CD4-positive, alpha-beta T cell treated with Interferon gamma for 1 hour (primary cell): ENCODE measurements at regions not wholly inside any gene's neighbourhood (a gene's known extent, or its start where the extent isn't known, plus 50 kb on each side); places are given as distances from the start of the nearest gene placed in this dataset.

ENCODE experiments used
- DNase-seq: peaks from one replicate; pipeline ENCODE4 v3.0.0-alpha.2; 2020

DNA sequence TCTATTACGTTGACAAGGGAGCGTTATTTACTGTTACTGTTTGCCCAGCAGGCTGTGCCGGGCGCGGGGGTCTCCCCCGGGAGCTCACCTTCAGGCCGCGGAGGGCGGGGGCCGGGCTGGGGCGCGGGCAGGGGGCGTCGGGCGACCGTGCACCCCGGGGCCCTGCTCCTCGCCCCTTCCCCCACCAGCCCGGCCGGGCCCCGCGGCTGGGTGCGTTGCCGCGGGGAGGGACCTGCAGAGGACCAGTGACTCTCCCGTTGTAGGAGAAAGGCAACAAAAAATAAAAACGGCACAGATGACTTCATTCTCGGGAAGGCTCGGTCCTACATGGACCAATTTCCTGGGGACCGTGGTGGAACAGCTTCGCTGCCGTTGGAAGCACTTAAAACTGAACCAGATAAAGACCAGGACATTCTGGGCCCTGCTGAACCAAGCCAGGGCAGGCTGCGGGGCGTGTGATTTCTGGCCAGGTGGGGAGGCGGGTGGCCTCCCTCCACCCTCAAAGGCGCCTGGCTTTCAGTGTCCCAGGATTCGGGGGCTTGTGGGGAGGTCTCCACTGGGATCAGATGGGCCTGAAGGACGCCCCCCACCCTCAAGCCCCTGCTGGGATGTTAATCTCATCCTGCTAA, 57.4 kb downstream of the IGLL1 start:
- no peak for DNase-seq

DNA sequence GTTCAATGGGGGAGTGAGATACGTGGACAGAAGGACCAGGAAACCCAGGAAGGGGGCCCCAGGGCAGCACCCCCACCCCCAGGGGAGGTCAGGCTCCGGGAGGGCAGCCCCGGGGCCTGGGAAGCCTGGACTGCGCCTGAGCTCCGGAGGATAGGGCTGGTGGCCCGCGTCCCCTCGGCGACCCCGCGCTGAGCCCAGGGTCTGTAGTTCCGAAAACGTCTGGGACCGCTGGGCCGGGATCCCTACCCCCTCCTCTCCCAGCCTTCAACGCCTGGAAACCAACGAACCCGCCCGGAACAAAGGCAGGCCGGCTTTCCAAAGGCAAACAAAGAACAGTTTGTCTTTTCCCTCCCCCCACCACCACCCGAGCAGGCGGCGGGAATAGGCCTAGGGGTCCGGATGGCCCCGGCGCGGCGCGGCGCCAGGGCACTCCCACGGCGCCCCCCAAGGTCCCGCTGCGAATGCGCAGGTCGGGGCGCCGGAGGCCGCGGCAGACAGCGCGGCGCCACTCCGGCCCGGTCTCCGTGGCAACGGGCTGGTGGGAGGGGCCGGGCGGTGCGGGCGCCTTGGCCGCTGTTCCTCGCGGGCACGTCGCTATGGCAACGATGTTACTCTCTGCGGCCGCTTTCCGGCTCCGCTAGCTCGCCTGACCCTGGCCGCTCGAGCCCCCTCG, 58.5 kb downstream of the IGLL1 start:
- peak; percentile 86 for DNase-seq

DNA sequence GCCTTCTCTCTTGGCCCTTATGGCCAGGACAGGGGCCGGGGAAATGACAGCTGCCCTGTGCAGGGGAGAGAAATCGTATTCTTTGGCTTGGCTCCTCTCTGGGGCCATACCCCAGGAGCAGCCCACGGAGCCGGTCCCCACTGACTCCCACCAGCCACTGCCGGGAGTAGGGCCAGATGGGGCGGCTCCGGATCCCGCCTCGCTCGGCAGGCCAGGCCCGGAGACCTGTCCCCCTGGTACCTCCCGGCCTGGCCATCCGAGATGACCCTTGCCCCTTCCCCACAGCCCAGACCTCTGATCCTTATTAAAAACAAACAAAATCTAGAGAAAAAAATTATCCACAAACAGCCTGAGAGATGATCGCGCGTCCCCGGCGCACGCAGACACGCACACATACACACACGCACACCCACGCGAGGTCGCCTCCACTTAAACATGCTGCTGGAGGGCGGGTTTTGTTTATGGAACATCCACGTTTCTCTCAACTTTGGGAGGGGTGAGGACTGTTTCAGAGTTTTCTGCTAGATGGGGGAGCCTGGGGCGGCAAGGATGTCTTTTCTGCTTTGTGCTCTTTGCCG, 59.1 kb downstream of the IGLL1 start:
- no peak for DNase-seq

DNA sequence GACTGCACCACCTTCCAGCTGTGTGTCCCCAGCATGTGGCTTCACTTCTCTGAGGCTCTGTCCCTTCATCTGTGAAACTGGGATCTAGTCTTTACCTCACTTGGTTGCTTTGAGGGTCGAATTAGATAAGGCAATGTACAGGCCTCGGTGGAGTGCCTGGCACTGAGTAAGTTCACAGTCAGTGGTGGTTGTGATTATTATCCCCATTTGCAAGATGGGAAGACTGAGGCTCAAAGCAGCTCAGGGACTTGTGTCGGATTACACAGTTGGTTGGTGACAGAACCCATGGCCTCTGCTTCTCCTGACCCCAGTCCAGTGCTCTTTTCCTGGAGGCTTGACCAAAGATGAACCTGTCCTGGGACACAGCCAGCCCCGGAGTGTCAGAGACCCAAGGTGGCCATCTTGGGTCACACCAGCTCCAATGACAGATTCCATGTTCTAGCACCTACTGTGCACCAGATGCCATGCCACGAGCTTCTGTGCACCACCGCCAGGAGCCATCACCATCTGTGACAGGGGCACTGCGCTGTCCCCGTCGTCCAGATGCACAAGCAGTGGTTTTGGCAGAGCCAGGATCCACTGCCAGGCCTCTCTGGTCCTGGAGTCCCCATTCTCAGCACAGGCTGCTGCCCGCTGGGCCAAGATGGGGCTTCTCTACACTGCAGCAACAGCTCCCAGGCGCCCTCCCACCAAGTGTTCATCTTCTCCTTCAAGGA, 60.5 kb downstream of the IGLL1 start:
- DNase-seq: no peak

DNA sequence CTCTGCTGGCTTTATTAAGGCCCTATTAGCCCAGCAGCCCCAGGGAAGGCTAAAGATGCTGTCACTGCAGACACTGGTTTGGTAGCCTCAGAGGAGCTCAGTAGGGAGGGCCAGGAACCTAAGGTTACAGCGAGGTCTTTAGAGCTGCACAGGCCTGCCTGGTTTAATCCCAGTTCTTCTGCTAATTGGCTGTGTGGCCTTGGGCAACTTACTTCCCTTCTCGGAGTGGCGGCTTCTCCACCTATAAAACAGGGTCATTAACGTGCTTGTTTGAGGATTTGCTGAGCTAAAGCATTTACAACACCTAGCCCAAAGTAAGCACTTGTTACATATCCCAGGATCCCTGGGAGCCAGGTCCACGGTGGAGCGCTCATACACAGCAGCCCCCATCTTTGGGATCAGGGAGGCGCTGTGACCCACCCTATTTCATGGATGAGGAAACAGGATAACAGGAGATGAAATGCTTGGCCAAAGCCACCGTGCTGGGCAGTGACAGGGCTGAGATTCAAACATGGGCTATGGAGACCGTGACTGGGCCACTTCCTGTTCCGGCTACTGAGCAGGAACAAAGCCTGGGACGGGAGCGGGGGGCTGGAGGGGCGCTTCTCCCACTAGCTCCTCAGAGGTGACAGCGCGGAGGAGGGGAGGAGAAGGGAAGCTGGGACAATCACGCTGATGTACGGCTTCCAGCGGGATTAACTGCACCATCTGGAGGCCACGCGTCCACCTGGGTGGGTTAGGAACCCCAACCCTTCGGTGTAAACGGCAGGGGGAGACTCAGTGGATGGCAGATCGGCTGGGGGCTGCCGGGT, 61.5 kb downstream of the IGLL1 start:
- DNase-seq: no peak

DNA sequence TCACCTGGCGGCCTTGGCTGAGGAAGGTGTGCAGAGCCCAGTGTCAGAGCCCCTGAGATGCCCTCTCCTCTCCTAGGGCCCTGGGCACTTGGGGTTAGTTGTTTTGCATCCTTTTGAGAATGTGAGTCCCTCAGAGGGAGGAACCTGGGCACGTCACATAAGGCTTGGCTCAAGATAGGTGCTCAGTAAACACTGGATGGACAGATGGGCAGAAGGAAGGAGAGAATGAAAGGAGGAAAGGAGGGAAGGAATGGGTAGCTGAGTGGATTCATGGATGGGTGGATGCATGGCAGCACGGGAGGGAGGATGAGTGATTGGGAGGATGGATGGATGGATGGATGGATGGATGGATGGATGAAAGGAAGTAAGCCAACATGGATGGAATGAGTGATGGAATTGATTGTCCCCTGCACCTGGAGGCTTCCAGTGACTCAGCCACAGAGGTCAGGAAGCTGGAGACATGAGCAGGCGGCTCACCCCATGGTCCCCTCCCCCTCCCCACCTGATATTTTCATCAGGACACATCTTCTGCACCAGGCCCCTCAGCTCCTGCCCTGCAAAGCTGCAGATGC, 62.2 kb downstream of the IGLL1 start:
- DNase-seq: no peak

DNA sequence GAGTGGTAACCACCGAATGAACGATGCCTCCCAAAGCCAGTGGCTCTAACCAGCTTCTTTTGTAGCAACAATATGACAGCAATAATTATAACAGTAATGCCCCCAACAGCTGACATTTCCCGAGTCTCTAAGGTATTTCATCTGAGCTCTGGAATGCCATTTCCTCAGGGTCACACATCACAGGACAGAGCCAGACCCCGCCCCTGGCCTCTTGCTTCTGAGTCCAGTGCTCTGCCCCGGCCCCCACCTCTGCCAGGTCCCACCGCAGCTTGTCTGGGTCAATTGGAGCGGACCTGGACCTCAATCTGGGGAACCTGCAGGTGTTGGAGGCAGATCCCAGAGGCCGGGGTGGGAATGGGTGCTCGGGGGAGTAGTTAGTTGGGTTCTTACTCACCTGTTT, 63.8 kb downstream of the IGLL1 start:
- no peak for DNase-seq

DNA sequence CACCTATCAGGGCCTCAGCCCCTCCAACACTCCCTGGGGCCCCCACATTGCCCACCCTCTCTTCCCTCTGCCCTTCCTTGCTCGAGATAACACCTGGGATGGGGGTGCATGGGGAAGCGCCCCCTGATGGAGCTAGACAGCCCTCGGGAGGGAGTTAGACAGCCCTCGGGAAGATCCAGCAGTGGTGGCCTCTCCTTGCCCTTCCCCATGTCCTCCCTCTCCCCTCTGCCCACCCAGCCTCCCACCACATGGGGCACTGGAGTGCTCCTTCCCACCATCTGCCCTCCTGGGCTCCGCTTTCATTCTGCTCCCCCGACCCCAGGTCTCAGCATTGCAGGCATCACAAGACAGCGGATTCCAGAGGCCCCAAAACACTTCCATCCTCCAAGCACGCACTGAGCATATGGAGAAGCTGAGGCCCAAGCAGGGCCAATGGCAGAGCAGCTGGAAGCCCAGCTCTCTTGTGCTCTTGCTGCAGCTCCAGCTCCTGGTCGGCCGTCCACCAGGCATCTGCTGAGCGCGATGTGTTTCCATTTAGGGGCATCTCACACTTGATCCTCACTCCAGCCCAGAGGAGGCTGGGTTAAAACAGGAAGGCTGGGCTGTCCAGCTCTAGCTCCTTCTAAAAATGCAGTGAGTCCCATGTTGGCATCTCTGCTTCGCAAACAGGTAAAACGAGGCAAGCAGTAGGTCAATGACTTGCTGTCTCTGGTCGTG, 65.6 kb downstream of the IGLL1 start:
- DNase-seq: no peak

DNA sequence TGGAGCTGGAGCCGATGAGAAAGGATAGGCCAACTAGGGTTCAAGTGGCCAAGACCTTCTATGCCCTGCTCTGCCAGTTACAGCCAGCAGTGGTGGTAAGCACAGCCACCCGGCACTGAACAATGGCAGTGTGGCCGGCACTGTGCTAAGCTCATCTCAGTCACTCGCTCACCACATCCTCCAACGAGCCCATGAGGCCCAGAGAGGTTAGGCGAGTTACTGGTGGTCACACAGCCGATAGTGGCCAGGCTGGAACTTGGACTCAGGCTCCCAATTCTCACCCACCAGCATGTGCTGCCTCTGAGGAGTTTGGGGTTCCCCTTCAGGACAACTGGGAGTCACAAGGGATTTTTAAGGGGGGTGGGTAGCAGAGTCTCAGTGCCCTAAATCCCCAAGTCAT, 66.4 kb downstream of the IGLL1 start:
- no peak for DNase-seq

DNA sequence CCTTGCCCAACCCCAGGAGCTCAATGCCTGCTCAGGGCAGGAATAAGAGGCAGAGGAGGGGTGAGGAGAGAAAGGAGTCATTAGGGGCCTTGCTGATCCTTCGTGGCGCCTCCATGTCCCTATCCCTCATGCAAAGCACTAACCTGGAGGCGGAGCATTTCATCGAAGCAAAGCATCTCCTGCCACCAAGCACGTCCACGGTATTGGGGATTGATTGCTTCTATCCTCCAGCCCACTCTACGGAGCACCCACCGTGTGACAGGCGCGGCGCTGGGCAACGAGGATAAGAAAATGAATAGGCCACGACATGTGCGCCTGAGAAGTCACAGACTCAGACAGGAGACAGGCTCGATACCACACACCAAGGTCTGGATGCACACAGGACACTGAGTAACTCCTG, 67.0 kb downstream of the IGLL1 start:
- DNase-seq: no peak

DNA sequence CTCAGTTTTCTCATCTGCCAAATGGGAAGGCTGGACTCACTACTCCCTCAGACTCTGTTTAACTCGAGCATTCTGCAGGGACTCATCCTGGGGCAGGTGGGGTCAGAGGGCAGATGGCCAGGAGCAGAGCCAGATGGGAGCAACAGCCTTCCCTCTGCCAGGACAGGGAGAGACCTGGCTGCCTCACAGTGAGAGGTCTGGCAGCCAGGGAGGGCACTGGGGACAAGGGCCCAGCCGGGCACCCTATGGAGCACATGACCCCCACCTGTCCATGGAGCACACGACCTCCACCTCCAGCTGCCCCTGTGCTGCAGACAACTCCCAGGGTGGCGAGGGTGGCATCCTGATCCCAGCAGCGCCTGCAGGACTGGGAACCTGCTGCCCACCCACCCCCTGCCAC, 67.4 kb downstream of the IGLL1 start:
- no peak for DNase-seq

DNA sequence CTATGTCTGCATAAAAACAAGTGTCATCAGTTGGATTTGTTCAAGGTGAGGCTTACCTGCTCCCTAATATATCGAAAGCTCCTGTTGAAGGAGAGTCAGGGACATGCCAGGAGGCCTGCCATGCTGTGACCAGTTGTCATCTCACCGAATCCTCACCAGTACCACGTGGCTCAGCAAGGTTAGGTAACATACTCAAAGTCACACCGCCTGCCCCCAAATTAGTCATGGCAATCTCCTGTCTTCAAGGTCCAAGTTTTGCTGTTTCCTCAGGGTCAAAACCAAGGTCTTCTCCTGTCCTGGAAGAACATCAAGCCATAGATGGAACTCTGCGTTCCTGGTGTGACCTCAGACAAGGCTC, 67.8 kb downstream of the IGLL1 start:
- no peak for DNase-seq

DNA sequence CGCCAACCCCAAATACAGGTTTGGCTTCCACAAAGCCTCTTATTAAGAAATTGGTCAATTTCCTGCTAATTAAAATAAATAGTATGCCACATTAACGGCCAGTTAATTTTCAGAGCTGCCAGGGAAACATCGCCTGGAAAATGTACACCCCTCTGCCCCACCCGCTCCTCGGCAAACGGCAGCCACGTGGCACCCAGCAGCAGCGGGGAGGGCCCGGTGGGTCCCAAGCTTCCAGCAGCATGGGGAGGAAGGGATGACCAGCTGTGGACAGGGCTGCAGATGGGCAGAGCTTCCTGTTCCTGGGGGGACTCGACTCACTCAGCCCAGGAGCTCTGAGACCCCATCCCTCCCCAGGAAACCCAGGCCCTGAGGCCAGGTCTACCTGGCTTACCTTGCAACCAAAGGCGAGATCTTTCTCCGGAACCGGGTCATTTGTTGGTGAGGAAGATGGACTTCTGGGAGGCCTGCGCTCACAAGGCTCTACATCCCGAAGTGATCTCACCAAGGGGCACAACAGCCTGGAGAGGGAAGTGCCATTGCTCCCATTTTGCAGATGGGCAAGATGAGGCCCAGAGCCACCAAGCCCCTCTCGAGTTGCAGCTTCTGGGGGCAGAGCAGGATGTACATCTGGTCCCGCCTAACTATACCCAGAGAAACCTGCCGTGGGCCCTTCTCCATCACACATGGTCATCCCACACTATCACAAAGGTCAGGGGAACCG, 68.3 kb downstream of the IGLL1 start:
- no peak for DNase-seq

DNA sequence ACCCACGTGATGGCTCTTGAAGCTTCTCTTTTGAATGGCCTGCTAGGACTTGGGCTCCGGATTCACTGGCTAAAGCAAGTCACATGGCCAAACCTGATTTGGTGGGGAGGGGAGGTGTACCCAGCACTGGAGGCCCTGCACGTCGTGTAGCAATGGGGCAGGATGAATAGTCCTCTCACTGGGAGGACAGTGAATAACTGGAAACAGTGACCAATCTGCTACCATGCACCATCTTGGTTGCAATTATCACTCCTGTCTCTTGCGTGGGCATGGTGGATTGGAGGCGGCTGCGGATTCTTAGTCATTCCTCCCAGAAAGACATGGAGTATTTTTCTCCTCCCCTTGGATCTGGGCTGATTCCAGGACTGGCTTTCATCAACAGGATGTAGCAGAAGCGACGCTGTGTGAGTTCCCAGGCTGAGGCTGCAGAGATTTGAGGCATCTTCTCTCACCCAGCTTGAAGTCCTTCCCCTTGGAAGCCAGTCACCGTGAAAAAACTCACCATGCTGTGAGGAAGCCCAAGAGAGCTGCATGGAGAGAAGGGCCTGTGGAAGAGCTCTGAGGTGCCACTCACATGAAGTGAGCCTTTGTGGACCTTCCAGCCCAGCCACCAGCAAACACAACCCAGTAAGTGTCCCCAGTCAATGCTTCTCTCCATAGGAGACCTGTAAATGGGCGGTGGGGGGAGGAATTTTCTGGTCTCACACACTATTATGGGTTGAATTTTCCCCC, 70.4 kb downstream of the IGLL1 start:
- DNase-seq: no peak

DNA sequence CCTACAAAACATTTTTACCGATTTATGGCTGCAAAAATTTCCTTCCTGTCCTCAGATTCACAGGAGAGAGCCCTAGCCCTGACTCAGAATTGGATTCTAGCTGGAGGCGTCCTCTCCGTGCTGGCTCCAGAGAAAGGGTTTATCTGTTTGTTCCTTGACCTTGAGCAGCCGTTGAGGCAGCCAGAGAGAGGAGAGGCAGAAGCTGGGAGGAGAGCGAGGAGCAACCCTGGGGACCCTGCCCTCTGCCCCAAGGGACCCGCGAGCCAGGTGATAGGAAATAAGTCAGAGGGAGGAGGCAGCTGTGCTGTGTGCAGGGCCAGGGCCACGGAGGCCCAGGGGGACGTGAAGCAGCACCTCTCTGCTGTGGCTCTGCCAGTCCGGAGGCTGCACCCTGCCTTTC, 75.6 kb downstream of the IGLL1 start:
- DNase-seq: no peak

DNA sequence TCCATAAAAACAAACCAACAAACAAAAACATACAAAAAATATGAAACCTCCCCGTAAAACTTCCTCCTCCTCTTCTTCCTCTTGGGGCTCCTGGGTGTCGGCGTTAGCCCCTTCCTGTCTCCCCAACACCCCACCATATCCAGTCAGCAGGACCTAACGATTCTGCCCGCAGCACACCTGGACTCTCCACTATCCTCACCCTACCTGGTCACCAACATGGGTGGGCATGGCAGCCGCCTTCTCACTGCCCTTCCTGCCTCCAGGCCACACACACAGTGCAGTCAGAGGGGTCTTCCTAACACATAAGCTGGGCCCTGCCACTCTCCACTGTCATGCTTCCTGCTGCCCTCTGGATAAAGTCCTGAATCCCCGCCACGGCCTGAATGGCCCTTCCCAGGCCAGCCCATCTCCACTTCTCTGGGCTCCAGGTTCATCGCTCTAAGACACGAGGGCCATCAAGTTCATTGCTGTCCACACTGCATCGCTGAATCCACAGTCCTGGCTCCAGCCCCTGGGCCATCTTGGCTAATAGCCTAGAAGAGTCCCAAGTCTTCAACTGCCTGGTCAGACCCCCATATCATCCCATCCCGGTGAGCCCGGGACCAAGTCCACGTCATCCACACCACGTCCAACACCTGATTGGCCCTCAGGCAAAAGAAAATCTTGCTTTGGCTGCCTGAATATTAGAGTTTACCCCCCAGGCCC, 76.2 kb downstream of the IGLL1 start:
- DNase-seq: no peak

DNA sequence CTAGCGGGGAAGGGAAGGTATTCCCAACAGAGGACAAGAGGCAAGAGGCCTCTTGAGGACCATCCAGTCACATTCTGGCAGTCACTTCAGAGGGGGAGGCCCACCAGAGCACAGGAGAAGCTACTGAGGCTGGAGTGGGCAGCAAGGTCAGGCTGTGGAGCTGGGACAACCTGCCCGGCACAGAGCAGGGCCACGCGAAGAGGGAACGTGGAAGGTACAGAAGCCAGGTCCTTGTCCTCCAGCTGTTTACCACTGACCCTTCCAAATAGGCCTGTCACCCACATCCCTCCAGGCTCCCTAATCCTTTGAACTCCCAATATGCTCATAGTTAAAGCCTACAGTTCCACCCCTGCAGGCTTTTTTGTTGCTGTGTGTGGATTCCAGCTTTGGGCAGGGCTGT, 76.9 kb downstream of the IGLL1 start:
- no peak for DNase-seq

DNA sequence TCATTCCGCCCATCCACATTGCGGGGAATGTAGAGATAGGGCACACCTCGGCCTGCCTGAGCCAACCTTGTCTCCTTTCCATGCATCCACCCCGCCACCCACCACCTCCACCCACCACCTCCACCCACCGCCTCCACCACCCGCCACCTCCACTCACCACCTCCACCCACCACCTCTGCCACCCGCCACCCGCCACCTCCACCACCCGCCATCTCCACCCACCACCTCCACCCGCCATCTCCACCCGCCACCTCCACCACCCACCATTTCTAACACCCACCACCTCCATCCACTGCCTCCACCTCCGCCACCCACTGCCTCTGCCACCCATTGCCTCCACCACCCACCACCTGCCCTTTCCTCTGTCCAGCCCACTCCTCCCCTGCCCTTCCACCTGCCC, 78.4 kb downstream of the IGLL1 start:
- DNase-seq: no peak

DNA sequence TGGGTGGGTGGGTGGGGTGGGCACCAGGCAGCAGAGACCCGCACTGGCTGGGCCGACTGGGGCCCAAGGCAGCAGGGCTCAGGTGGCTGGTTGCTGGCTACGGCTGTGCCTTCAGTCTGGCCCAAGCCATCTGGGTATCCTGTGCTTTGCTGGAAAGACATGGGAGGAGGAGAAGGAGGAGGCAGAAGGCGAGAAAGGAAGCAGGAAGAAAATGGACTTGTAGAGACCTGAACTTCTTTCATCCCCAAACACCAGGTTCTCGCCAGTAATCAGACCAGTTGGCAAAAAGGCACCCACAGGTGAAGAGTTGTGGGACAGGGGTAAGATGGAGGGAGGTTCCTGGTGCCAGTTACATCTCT, 78.8 kb downstream of the IGLL1 start:
- no peak for DNase-seq
